Natural killer cell (primary cell): ENCODE measurements at regions not wholly inside any gene's neighbourhood (a gene's known extent, or its start where the extent isn't known, plus 50 kb on each side); places are given as distances from the start of the nearest gene placed in this dataset.

Source experiments
- ATAC-seq, 3 donors: fragments of 150-1000 bp in 2 of 3; fragments of 200-7000 bp in 1 of 3; cut with Tn5 transposase; 1 replicate in 1 of 3; 2 replicates in 2 of 3; pipeline ENCODE4 v1.10.0; 2021; ENCODE audit warnings: mild to moderate bottlenecking in 2 of 3, moderate library complexity in 2 of 3
- DNase-seq, 2 donors: peaks; one replicate each; pipeline versions ENCODE4 v3.0.0 to v3.0.0-alpha.2; 2013 to 2021; ENCODE audit warnings: mixed read lengths in 1 of 2
- H3K27ac ChIP-seq: one replicate; pipeline ENCODE4 v1.5.1; 2013; ENCODE audit warnings: mild to moderate bottlenecking, low read length
- H3K27me3 ChIP-seq: one replicate; pipeline ENCODE4 v1.6.1; 2013; ENCODE audit warnings: low read length; ENCODE audit not compliant: control insufficient read depth, insufficient read depth
- H3K36me3 ChIP-seq: one replicate; pipeline ENCODE4 v1.6.1; 2013; ENCODE audit warnings: low read length; ENCODE audit not compliant: control insufficient read depth, insufficient read depth
- H3K4me1 ChIP-seq: one replicate; pipeline ENCODE4 v1.6.1; 2013; ENCODE audit warnings: low read length; ENCODE audit not compliant: control insufficient read depth, insufficient read depth
- H3K4me3 ChIP-seq: one replicate; pipeline ENCODE4 v1.5.1; 2013; ENCODE audit warnings: low read length
- H3K9me3 ChIP-seq: one replicate; pipeline ENCODE4 v1.6.1; 2013; ENCODE audit warnings: low read length; ENCODE audit not compliant: control insufficient read depth, insufficient read depth
- H3K27ac Mint-ChIP-seq, 2 donors: one replicate each; pipeline ENCODE4 v1.8.0; 2022; ENCODE audit warnings: mild to moderate bottlenecking in 2 of 2, mixed read lengths in 2 of 2, moderate library complexity in 1 of 2
- H3K27me3 Mint-ChIP-seq, 2 donors: one replicate each; pipeline ENCODE4 v1.8.0; 2022; ENCODE audit warnings: low read depth in 2 of 2, mixed read lengths in 2 of 2
- H3K36me3 Mint-ChIP-seq: one replicate; pipeline ENCODE4 v1.8.0; 2022; ENCODE audit warnings: mixed read lengths
- H3K4me1 Mint-ChIP-seq, 2 donors: one replicate each; pipeline ENCODE4 v1.8.0; 2022; ENCODE audit warnings: mixed read lengths in 2 of 2
- H3K4me3 Mint-ChIP-seq: one replicate; pipeline ENCODE4 v1.8.0; 2022; ENCODE audit warnings: mild to moderate bottlenecking, moderate library complexity, mixed read lengths
- H3K9me3 Mint-ChIP-seq, 2 donors: one replicate each; pipeline ENCODE4 v1.8.0; 2022; ENCODE audit warnings: mixed read lengths in 2 of 2
- WGBS: methylation state at CpG from one replicate; pipeline ENCODE4 v1.1.7; 2013; ENCODE audit warnings: missing lambda C conversion rate; ENCODE audit not compliant: insufficient coverage; 5-methylcytosine and 5-hydroxymethylcytosine counted together
- intact Hi-C: fragments of 100-400 bp; cut with micrococcal nuclease; formaldehyde crosslinking; loops from one replicate; pipeline ENCODE4 v1.14.2; 2022
- TF ChIP-seq, protein P1 (sequence below): fragments of 200-600 bp; IDR thresholded peaks from one replicate; pipeline ENCODE4 v1.8.0; 2022; ENCODE audit warnings: antibody characterized with exemption

DNA sequence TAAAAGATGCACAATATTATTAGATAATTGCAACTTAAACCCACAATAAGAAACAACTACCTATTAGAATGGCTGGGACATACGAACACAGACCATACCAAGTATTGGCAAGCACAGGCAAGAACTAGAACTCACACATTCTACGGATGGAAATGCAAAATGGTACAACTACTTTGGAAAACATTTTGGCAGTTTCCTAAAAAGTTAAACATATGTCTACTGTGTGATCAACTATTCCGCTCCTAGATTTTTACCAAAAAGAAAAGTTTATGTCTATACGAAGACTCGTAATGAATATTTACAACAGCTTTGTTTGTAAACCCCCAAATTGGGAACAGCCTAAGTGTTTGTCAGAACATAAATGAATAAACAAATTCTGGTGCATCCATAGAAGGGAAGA, 194.7 kb downstream of the FGFR2 start:
- Histone ChIP-seq H3K36me3 (no peaks in the 10 kb centered on the region), H3K9me3 (no peaks in the 10 kb centered on the region), H3K27ac (no peak overlapping the region), H3K27me3 (no peaks in the 10 kb centered on the region), H3K4me3 (no peak overlapping the region), H3K4me1 (no peaks in the 10 kb centered on the region)
- 95% methylated on average over 5 of the region's 5 CpGs for WGBS
- Mint-ChIP-seq H3K27me3 (no peaks in the 10 kb centered on the region), H3K4me3 (no peak overlapping the region), H3K9me3 (no peaks in the 10 kb centered on the region), H3K4me1 (no peaks in the 10 kb centered on the region), H3K36me3 (no peaks in the 10 kb centered on the region), H3K27ac (no peak overlapping the region)
- intact Hi-C loops = no loop called here
- ATAC-seq (no peak), DNase-seq (no peak)
- TF ChIP-seq, protein P1, sequence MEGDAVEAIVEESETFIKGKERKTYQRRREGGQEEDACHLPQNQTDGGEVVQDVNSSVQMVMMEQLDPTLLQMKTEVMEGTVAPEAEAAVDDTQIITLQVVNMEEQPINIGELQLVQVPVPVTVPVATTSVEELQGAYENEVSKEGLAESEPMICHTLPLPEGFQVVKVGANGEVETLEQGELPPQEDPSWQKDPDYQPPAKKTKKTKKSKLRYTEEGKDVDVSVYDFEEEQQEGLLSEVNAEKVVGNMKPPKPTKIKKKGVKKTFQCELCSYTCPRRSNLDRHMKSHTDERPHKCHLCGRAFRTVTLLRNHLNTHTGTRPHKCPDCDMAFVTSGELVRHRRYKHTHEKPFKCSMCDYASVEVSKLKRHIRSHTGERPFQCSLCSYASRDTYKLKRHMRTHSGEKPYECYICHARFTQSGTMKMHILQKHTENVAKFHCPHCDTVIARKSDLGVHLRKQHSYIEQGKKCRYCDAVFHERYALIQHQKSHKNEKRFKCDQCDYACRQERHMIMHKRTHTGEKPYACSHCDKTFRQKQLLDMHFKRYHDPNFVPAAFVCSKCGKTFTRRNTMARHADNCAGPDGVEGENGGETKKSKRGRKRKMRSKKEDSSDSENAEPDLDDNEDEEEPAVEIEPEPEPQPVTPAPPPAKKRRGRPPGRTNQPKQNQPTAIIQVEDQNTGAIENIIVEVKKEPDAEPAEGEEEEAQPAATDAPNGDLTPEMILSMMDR = no peak

DNA sequence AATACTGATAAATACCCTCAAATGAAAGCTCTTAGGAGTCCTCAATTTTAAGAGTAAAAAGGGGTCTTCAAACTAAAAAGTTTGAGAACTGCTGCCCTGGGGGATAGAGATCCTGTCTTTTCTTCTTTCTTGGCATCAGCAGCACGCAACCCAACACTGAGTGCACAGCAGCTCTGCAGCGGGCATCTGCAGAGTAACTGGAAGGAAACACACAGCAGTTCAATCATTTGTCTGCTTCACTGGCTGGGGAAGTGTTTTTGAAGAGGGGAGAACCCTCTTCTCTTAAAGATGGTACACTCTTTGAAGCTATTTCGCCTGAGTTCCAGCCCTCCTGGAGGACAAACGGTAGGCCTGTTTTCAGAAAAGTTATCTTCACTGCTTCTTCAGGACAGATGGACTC, 193.6 kb downstream of the FGFR2 start:
- WGBS = 80% methylated on average over 4 of the region's 4 CpGs
- H3K27ac ChIP-seq = no peak overlapping the region
- intact Hi-C loops = no loop called here

DNA sequence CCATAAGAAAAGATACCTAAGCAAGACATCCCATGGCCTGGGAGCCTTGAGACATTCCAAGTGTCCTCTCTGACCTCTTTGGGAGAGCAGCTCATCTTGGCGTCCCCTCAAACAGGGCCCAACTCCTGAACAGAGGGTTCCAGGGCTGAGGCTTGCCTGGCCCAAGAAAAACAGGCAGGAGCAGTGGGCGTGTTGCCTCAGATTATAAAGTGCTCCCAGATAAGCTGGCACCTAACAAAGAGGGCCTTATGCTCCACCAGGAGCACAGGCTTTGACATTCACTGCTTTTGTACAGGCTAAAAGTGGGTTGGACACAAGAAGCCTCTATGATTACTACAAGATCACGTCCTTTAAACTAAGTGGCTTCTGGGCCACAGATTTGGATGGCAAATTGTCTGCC, 193.1 kb downstream of the FGFR2 start:
- TF ChIP-seq, protein P1 = no peak
- H3K36me3 ChIP-seq = no peaks in the 10 kb centered on the region
- Mint-ChIP-seq H3K27ac (no peak overlapping the region), H3K9me3 (no peaks in the 10 kb centered on the region), H3K4me1 (no peaks in the 10 kb centered on the region), H3K36me3 (no peaks in the 10 kb centered on the region), H3K4me3 (no peak overlapping the region), H3K27me3 (no peaks in the 10 kb centered on the region)
- ATAC-seq = no peak
- no peak overlapping the region for H3K4me3 ChIP-seq
- intact Hi-C loops = no loop called here
- H3K9me3 ChIP-seq = no peaks in the 10 kb centered on the region
- no peak overlapping the region for H3K27ac ChIP-seq
- DNase-seq = no peak
- H3K27me3 ChIP-seq = no peaks in the 10 kb centered on the region
- H3K4me1 ChIP-seq = no peaks in the 10 kb centered on the region
- 85% methylated on average over 3 of the region's 3 CpGs for WGBS

More for the DNA sequence above, 193.6 kb downstream of the FGFR2 start:
- Histone ChIP-seq H3K4me1 (no peaks in the 10 kb centered on the region), H3K27me3 (no peaks in the 10 kb centered on the region), H3K9me3 (no peaks in the 10 kb centered on the region), H3K4me3 (no peak overlapping the region), H3K36me3 (no peaks in the 10 kb centered on the region)
- no peaks in the 10 kb centered on the region for H3K4me1 Mint-ChIP-seq
- ATAC-seq = no peak
- TF ChIP-seq, protein P1 = no peak
- H3K9me3 Mint-ChIP-seq = no peaks in the 10 kb centered on the region
- H3K36me3 Mint-ChIP-seq = no peaks in the 10 kb centered on the region
- no peak overlapping the region for H3K27ac Mint-ChIP-seq
- no peaks in the 10 kb centered on the region for H3K27me3 Mint-ChIP-seq
- no peak overlapping the region for H3K4me3 Mint-ChIP-seq
- no peak for DNase-seq

GRCh38 chr10:121405549-121405948, 192.7 kb downstream of the FGFR2 start:
- no peaks in the 10 kb centered on the region for H3K4me1 ChIP-seq
- no peaks in the 10 kb centered on the region for H3K27me3 Mint-ChIP-seq
- H3K36me3 ChIP-seq = no peaks in the 10 kb centered on the region
- no peaks in the 10 kb centered on the region for H3K9me3 ChIP-seq
- TF ChIP-seq, protein P1 = no peak
- H3K4me3 ChIP-seq = no peak overlapping the region
- H3K27ac ChIP-seq = no peak overlapping the region
- intact Hi-C loops = no loop called here
- H3K27ac Mint-ChIP-seq = no peak overlapping the region
- DNase-seq (no peak), ATAC-seq (no peak)
- 92% methylated on average over 2 of the region's 2 CpGs for WGBS
- H3K27me3 ChIP-seq = no peaks in the 10 kb centered on the region
- no peak overlapping the region for H3K4me3 Mint-ChIP-seq
- no peaks in the 10 kb centered on the region for H3K36me3 Mint-ChIP-seq
- no peaks in the 10 kb centered on the region for H3K9me3 Mint-ChIP-seq
- H3K4me1 Mint-ChIP-seq = no peaks in the 10 kb centered on the region
